ENCODE measurements at regions not wholly inside any gene's neighbourhood (a gene's known extent, or its start where the extent isn't known, plus 50 kb on each side); places are given as distances from the start of the nearest gene placed in this dataset.

DNA sequence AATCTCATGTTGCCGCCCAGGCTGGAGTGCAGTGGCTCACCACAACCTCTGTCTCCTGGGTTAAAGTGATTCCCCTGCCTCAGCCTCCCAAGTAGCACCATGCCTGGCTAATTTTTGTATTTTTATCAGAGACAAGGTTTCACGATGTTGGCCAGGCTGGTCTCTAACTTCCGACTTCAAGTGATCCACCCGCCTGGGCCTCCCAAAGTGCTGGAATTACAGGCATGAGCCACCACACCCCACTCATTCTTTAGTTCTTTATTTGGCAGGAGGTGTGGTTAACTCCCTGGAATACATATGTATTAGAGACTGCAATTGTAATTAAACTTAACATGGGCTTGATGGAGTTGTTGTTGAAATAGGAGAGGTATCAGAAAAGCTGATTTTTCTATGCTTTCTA, 1396.9 kb upstream of the IGFBP7 start:
- DNase-seq (ENCODE audit: insufficient read length, low spot score) = no peak
- FAIRE-seq = no peak
- TF ChIP-seq, protein P1, sequence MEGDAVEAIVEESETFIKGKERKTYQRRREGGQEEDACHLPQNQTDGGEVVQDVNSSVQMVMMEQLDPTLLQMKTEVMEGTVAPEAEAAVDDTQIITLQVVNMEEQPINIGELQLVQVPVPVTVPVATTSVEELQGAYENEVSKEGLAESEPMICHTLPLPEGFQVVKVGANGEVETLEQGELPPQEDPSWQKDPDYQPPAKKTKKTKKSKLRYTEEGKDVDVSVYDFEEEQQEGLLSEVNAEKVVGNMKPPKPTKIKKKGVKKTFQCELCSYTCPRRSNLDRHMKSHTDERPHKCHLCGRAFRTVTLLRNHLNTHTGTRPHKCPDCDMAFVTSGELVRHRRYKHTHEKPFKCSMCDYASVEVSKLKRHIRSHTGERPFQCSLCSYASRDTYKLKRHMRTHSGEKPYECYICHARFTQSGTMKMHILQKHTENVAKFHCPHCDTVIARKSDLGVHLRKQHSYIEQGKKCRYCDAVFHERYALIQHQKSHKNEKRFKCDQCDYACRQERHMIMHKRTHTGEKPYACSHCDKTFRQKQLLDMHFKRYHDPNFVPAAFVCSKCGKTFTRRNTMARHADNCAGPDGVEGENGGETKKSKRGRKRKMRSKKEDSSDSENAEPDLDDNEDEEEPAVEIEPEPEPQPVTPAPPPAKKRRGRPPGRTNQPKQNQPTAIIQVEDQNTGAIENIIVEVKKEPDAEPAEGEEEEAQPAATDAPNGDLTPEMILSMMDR (IDR thresholded peaks at IDR 0.05; ENCODE audit: insufficient read depth, missing control alignments) = no peak

DNA sequence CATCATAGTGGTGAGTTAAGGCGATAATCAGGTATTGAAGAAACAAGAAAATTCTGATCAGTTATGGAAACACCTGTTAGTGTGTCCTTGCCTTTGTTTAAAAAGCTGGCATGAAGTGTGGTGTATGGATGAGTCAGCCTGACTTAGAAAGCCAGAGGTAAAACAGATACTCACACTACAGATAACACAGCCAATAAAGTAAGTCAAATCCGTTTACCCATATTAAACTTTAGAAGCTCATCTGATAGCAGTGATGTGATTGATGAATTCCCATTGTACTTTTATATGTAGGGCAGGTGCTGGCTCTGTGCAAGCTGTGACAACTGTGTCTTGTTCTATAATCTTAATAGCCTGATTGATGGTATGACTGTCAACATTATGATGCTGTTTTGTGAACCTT, 1392.7 kb upstream of the IGFBP7 start:
- DNase-seq (ENCODE audit: insufficient read length, low spot score) (no peak), FAIRE-seq (no peak)
- TF ChIP-seq, protein P1 (IDR thresholded peaks at IDR 0.05; ENCODE audit: insufficient read depth, missing control alignments) = no peak

DNA sequence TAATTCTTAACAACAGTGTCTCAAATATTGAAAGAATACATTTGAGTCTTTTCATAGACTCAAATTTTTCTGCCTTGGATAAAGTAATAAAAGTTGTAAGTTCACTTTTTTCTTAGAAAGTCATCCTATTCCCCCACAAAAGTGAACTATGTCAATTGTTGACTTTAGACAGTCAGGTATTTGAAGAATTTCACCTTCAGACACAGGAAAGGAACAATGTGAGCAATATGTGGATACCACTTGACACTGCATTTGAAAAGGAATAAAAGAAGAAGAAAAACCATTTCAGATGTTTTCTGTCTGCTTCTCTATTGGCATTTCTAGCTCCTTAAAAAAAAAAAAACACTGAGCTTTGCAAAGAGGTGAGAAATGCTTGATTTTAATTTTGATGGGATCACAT, 1389.0 kb upstream of the IGFBP7 start:
- TF ChIP-seq, protein P1 (IDR thresholded peaks at IDR 0.05; ENCODE audit: insufficient read depth, missing control alignments) = no peak
- FAIRE-seq = no peak

DNA sequence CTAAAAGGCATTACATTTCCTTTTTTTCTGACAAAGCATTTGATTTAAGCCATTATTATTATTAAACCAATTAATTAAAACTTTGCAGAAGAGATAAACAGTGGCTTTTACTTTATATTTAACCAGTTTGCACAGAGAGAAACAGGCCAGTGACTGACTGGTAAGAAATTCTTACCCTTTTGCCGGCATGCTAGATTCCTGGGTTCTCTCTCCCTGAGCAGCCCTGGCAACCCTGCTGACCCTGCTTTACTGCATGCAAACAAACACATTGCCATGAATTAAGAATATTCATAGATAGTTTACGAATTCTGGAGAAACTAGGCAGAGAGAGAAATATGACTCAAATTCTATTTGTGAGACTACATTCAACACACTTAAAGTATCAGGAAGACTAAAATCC, 1381.4 kb upstream of the IGFBP7 start:
- FAIRE-seq (no peak), DNase-seq (ENCODE audit: insufficient read length, low spot score) (no peak)
- TF ChIP-seq, protein P1 (IDR thresholded peaks at IDR 0.05; ENCODE audit: insufficient read depth, missing control alignments) = no peak

More for the DNA sequence above, 1389.0 kb upstream of the IGFBP7 start:
- DNase-seq (ENCODE audit: insufficient read length, low spot score) = no peak

DNA sequence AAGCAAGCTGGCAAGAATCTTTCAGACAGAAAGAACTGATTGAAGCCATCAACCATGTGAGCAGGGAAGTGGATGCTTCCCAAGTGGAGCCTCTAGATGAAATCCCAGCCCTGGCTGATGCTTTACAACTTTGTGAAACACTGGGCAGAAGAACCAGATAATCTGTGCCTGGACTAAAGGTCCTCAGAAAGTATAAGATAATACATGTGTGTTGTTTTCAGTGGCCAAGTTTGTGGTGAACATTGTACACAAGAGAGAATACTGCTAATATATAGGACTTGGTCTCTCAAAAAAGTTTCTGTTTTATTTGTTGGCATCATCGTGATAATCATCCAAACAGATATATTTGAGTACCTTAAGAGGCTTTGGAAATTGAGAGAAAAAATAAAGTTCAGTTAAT, 1367.8 kb upstream of the IGFBP7 start:
- DNase-seq (ENCODE audit: insufficient read length, low spot score) (no peak), FAIRE-seq (no peak)
- TF ChIP-seq, protein P1 (IDR thresholded peaks at IDR 0.05; ENCODE audit: insufficient read depth, missing control alignments) = no peak

DNA sequence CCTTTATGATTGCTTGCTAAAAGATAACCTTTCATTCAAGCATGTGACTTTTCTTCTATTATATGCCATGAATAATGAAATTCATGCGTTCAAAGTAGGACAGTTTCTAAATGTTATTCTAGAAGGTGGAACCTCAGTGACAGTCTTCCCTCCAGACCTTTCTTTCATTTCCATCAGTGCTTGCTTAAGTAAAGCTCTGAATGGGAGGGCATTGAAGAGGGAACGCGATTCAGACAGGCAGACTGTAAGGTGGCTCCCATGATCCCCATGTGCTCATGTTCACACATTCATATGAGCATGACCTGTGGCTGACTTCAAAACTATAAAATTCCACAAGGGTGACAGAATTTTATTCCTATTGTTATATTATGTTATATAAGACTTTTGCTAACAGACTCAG, 1367.3 kb upstream of the IGFBP7 start:
- DNase-seq (ENCODE audit: insufficient read length, low spot score) (no peak), FAIRE-seq (no peak)
- TF ChIP-seq, protein P1 (IDR thresholded peaks at IDR 0.05; ENCODE audit: insufficient read depth, missing control alignments) = no peak

DNA sequence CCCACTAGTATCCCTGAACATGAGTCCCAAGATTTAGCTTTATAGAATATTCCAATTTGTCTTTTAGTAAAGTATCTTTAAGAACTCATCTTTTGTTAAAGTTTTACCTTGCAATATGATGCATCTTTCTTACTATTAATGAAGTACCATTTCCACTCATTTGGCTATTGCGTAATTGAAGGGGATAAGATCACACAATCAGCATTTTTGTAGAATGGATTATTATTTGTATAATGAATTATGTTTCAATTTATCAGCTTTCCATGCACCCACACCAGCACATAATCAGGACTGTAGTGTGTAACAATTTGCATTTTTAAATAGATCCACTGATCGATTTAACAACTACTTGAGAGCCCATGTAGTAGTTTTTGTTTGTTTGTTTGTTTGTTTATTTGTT, 1364.9 kb upstream of the IGFBP7 start:
- TF ChIP-seq, protein P1 (IDR thresholded peaks at IDR 0.05; ENCODE audit: insufficient read depth, missing control alignments) = no peak
- FAIRE-seq (no peak), DNase-seq (ENCODE audit: insufficient read length, low spot score) (no peak)

All from D721Med (cell line).